ENCODE measurements at regions not wholly inside any gene's neighbourhood (a gene's known extent, or its start where the extent isn't known, plus 50 kb on each side); places are given as distances from the start of the nearest gene placed in this dataset.

GRCh38 chr9:87108661-87109060 lies 161.4 kb upstream of the GAS1 start:
- intact Hi-C loops (cut with micrococcal nuclease): loop anchor here (5.0 kb wide), 1 partner anchor 161 kb away; the partner anchor contains the start of gene GAS1
- ChIA-PET CTCF (interaction anchor here (0.6 to 1.4 kb wide), 3 partner anchors 39 to 216 kb away, joined by 3 to 4 read pairs (median 3); no protein-coding TSS in a partner anchor), POLR2A (interaction anchor here (0.6 to 1.7 kb wide), 2 partner anchors 45 to 161 kb away, joined by 3 to 4 read pairs; partner anchors contain the start of gene GAS1)
- no peak overlapping the region for H3K4me3 Mint-ChIP-seq (ENCODE audit: unreplicated experiment)
- no peaks in the 10 kb centered on the region for H3K36me3 Mint-ChIP-seq (ENCODE audit: insufficient read depth, unreplicated experiment)
- H3K27me3 Mint-ChIP-seq (ENCODE audit: insufficient read depth, unreplicated experiment): no peaks in the 10 kb centered on the region
- peaks cover 30% of the 10 kb centered on the region for H3K4me1 Mint-ChIP-seq (ENCODE audit: insufficient read depth, unreplicated experiment)
- DNase-seq (ENCODE audit: unreplicated experiment): no peak
- no peak for TF ChIP-seq CTCF (IDR thresholded peaks at IDR 0.05; ENCODE audit: unreplicated experiment)
- H3K9me3 Mint-ChIP-seq (ENCODE audit: unreplicated experiment): peaks cover 7% of the 10 kb centered on the region
- BruUV-seq (replicated peaks): no TSS peak
- H3K27ac Mint-ChIP-seq (ENCODE audit: low read depth, unreplicated experiment): peak overlapping the region; percentile 22

GRCh38 chr9:87109231-87109631 lies 161.9 kb upstream of the GAS1 start:
- no TSS peak for BruUV-seq (replicated peaks)
- Mint-ChIP-seq H3K4me1 (ENCODE audit: insufficient read depth, unreplicated experiment) (peaks cover 30% of the 10 kb centered on the region), H3K4me3 (ENCODE audit: unreplicated experiment) (no peak overlapping the region), H3K27ac (ENCODE audit: low read depth, unreplicated experiment) (peak overlapping the region; percentile 22), H3K27me3 (ENCODE audit: insufficient read depth, unreplicated experiment) (no peaks in the 10 kb centered on the region), H3K36me3 (ENCODE audit: insufficient read depth, unreplicated experiment) (no peaks in the 10 kb centered on the region), H3K9me3 (ENCODE audit: unreplicated experiment) (peaks cover 7% of the 10 kb centered on the region)
- TF ChIP-seq CTCF (IDR thresholded peaks at IDR 0.05; ENCODE audit: unreplicated experiment): no peak
- DNase-seq (ENCODE audit: unreplicated experiment): peak; percentile 53
- intact Hi-C loops (cut with micrococcal nuclease): loop anchor here (5.0 kb wide), 1 partner anchor 162 kb away; the partner anchor contains the start of gene GAS1
- POLR2A ChIA-PET: interaction anchor here (0.6 to 0.7 kb wide), 2 partner anchors 45 to 48 kb away, joined by 3 read pairs; no protein-coding TSS in a partner anchor
- CTCF ChIA-PET: interaction anchor here (0.7 kb wide), 1 partner anchor 8 kb away, joined by 3 read pairs; no protein-coding TSS in a partner anchor

GRCh38 chr9:87109851-87110250 lies 162.5 kb upstream of the GAS1 start:
- TF ChIP-seq CTCF (IDR thresholded peaks at IDR 0.05; ENCODE audit: unreplicated experiment): no peak
- BruUV-seq (replicated peaks): no TSS peak
- intact Hi-C loops (cut with micrococcal nuclease): loop anchor here (5.0 kb wide), 1 partner anchor 163 kb away; the partner anchor contains the start of gene GAS1
- no peaks in the 10 kb centered on the region for H3K36me3 Mint-ChIP-seq (ENCODE audit: insufficient read depth, unreplicated experiment)
- CTCF ChIA-PET: interaction anchor here (0.7 kb wide), 1 partner anchor 8 kb away, joined by 3 read pairs; no protein-coding TSS in a partner anchor
- no peak overlapping the region for H3K27ac Mint-ChIP-seq (ENCODE audit: low read depth, unreplicated experiment)
- POLR2A ChIA-PET: interaction anchor here (0.7 kb wide), 1 partner anchor 49 kb away, joined by 3 read pairs; no protein-coding TSS in a partner anchor
- H3K4me3 Mint-ChIP-seq (ENCODE audit: unreplicated experiment): no peak overlapping the region
- peaks cover 7% of the 10 kb centered on the region for H3K9me3 Mint-ChIP-seq (ENCODE audit: unreplicated experiment)
- H3K27me3 Mint-ChIP-seq (ENCODE audit: insufficient read depth, unreplicated experiment): no peaks in the 10 kb centered on the region
- DNase-seq (ENCODE audit: unreplicated experiment): peak; percentile 30
- peaks cover 30% of the 10 kb centered on the region for H3K4me1 Mint-ChIP-seq (ENCODE audit: insufficient read depth, unreplicated experiment)

- H3K36me3 Mint-ChIP-seq (ENCODE audit: insufficient read depth, unreplicated experiment): no peaks in the 10 kb centered on the region
- H3K27ac Mint-ChIP-seq (ENCODE audit: low read depth, unreplicated experiment): no peak overlapping the region
- no TSS peak for BruUV-seq (replicated peaks)
- peaks cover 7% of the 10 kb centered on the region for H3K9me3 Mint-ChIP-seq (ENCODE audit: unreplicated experiment)
- DNase-seq (ENCODE audit: unreplicated experiment): no peak
- ChIA-PET CTCF (no interaction called here), POLR2A (no interaction called here)
- H3K27me3 Mint-ChIP-seq (ENCODE audit: insufficient read depth, unreplicated experiment): no peaks in the 10 kb centered on the region
- no peak for TF ChIP-seq CTCF (IDR thresholded peaks at IDR 0.05; ENCODE audit: unreplicated experiment)
- intact Hi-C loops (cut with micrococcal nuclease): no loop called here
- H3K4me1 Mint-ChIP-seq (ENCODE audit: insufficient read depth, unreplicated experiment): peaks cover 30% of the 10 kb centered on the region
- no peak overlapping the region for H3K4me3 Mint-ChIP-seq (ENCODE audit: unreplicated experiment)
Measured at GRCh38 chr9:87111010-87111409, 163.7 kb upstream of the GAS1 start.
